ENCODE measurements at regions not wholly inside any gene's neighbourhood (a gene's known extent, or its start where the extent isn't known, plus 50 kb on each side); places are given as distances from the start of the nearest gene placed in this dataset.

GRCh38 chr4:133389029-133389428 lies 239.9 kb downstream of the PCDH10 start:
- TF ChIP-seq POLR2A (IDR thresholded peaks at IDR 0.05; ENCODE audit: low read length) = no peak
- TF ChIP-seq GATA1 (IDR thresholded peaks at IDR 0.05; ENCODE audit: low read depth, low read length) = no peak
